ENCODE measurements at regions not wholly inside any gene's neighbourhood (a gene's known extent, or its start where the extent isn't known, plus 50 kb on each side); places are given as distances from the start of the nearest gene placed in this dataset.
"Not testable (repeated sequence)": the region's sequence is repeated elsewhere in the genome, so short reads cannot be mapped to it uniquely, and the experiment has no call there.

GRCh38 chr4:111435986-111436744 is 709.1 kb upstream of the FAM241A start:
- no peak for DNase-seq

GRCh38 chr4:111441687-111442086 is 703.6 kb upstream of the FAM241A start:
- no peak for DNase-seq

GRCh38 chr4:111444836-111445235 is 700.4 kb upstream of the FAM241A start:
- not testable (repeated sequence) for DNase-seq

GRCh38 chr4:111449657-111450056 is 695.6 kb upstream of the FAM241A start:
- DNase-seq, result no peak

GRCh38 chr4:111450867-111451266 is 694.4 kb upstream of the FAM241A start:
- no peak for DNase-seq

- no peak for DNase-seq
Measured at GRCh38 chr4:111453216-111453615, 692.0 kb upstream of the FAM241A start.

- no peak for DNase-seq
Measured at GRCh38 chr4:111454961-111455360, 690.3 kb upstream of the FAM241A start.

GRCh38 chr4:111464251-111465045 is 680.8 kb upstream of the FAM241A start:
- no peak for DNase-seq

- DNase-seq, result no peak
Measured at GRCh38 chr4:111466811-111467604, 678.2 kb upstream of the FAM241A start.

GRCh38 chr4:111475001-111475400 is 670.3 kb upstream of the FAM241A start:
- no peak for DNase-seq

GRCh38 chr4:111475666-111476065 is 669.6 kb upstream of the FAM241A start:
- DNase-seq, result no peak

GRCh38 chr4:111480510-111480909 is 664.7 kb upstream of the FAM241A start:
- DNase-seq, result no peak

GRCh38 chr4:111483375-111484169 is 661.7 kb upstream of the FAM241A start:
- no peak for DNase-seq

- no peak for DNase-seq
Measured at GRCh38 chr4:111492496-111492895, 652.8 kb upstream of the FAM241A start.

GRCh38 chr4:111494471-111494870 is 650.8 kb upstream of the FAM241A start:
- DNase-seq, result no peak

GRCh38 chr4:111494971-111495370 is 650.3 kb upstream of the FAM241A start:
- DNase-seq, result no peak

GRCh38 chr4:111499291-111499690 is 646.0 kb upstream of the FAM241A start:
- no peak for DNase-seq

- no peak for DNase-seq
Measured at GRCh38 chr4:111499706-111500105, 645.5 kb upstream of the FAM241A start.

GRCh38 chr4:111500858-111501257 is 644.4 kb upstream of the FAM241A start:
- no peak for DNase-seq

GRCh38 chr4:111501946-111502345 is 643.3 kb upstream of the FAM241A start:
- no peak for DNase-seq

- DNase-seq, result no peak
Measured at GRCh38 chr4:111502626-111503025, 642.6 kb upstream of the FAM241A start.

- DNase-seq, result no peak
Measured at GRCh38 chr4:111506706-111507105, 638.5 kb upstream of the FAM241A start.

GRCh38 chr4:111510535-111510934 is 634.7 kb upstream of the FAM241A start:
- no peak for DNase-seq
